ENCODE measurements at regions not wholly inside any gene's neighbourhood (a gene's known extent, or its start where the extent isn't known, plus 50 kb on each side); places are given as distances from the start of the nearest gene placed in this dataset.

GRCh38 chr10:127824826-127825225 is 67.9 kb downstream of the CLRN3 start:
- H3K4me3 Mint-ChIP-seq: no peak overlapping the region
- DNase-seq: no peak
- no peaks in the 10 kb centered on the region for H3K4me1 Mint-ChIP-seq (ENCODE audit: low read depth)
- Histone ChIP-seq H3K9me3 (ENCODE audit: control insufficient read depth in 1 of 2, insufficient read depth in 1 of 2, low read length in 2 of 2) (peaks cover 0 to 5% of the 10 kb centered on the region in 2 experiments), H3K27ac (ENCODE audit: low read depth in 1 of 2, low read length in 2 of 2) (no peak overlapping the region), H3K4me3 (ENCODE audit: low read length) (no peak overlapping the region), H3K27me3 (ENCODE audit: control insufficient read depth in 1 of 2, insufficient read depth in 2 of 2, low read length in 2 of 2) (no peaks in the 10 kb centered on the region), H3K36me3 (ENCODE audit: insufficient read depth, low read length) (no peaks in the 10 kb centered on the region), H3K4me1 (ENCODE audit: insufficient read depth, low read length) (no peaks in the 10 kb centered on the region)
- peaks cover 13% of the 10 kb centered on the region for H3K27me3 Mint-ChIP-seq
- no peak for TF ChIP-seq CTCF (IDR thresholded peaks at IDR 0.05)
- no peaks in the 10 kb centered on the region for H3K36me3 Mint-ChIP-seq (ENCODE audit: low read depth)
- ChIA-PET POLR2A (no interaction called here), CTCF (no interaction called here)
- intact Hi-C loops (cut with DNase I, micrococcal nuclease): no loop called here
- H3K9me3 Mint-ChIP-seq: peaks cover 2% of the 10 kb centered on the region
- ATAC-seq (ENCODE audit: poor library complexity): no peak
- H3K27ac Mint-ChIP-seq: no peak overlapping the region

GRCh38 chr10:127826154-127826725 is 66.5 kb downstream of the CLRN3 start:
- Mint-ChIP-seq H3K4me1 (ENCODE audit: low read depth) (no peaks in the 10 kb centered on the region), H3K4me3 (no peak overlapping the region), H3K27ac (no peak overlapping the region), H3K36me3 (ENCODE audit: low read depth) (no peaks in the 10 kb centered on the region), H3K9me3 (peaks cover 2% of the 10 kb centered on the region), H3K27me3 (peaks cover 21% of the 10 kb centered on the region)
- Histone ChIP-seq H3K27ac (ENCODE audit: low read depth in 1 of 2, low read length in 2 of 2) (no peak overlapping the region), H3K4me3 (ENCODE audit: low read length) (no peak overlapping the region), H3K9me3 (ENCODE audit: control insufficient read depth in 1 of 2, insufficient read depth in 1 of 2, low read length in 2 of 2) (peaks cover 0 to 5% of the 10 kb centered on the region in 2 experiments), H3K4me1 (ENCODE audit: insufficient read depth, low read length) (no peaks in the 10 kb centered on the region), H3K36me3 (ENCODE audit: insufficient read depth, low read length) (no peaks in the 10 kb centered on the region), H3K27me3 (ENCODE audit: control insufficient read depth in 1 of 2, insufficient read depth in 2 of 2, low read length in 2 of 2) (no peaks in the 10 kb centered on the region)
- ChIA-PET CTCF (no interaction called here), POLR2A (no interaction called here)
- DNase-seq: no peak
- TF ChIP-seq CTCF (IDR thresholded peaks at IDR 0.05): no peak
- intact Hi-C loops (cut with DNase I, micrococcal nuclease): no loop called here
- ATAC-seq (ENCODE audit: poor library complexity): no peak

GRCh38 chr10:127827354-127828140 is 65.2 kb downstream of the CLRN3 start:
- ATAC-seq (ENCODE audit: poor library complexity): no peak

More at GRCh38 chr10:127827354-127828140, 65.2 kb downstream of the CLRN3 start:
- no peak for DNase-seq
- Histone ChIP-seq H3K27me3 (ENCODE audit: control insufficient read depth in 1 of 2, insufficient read depth in 2 of 2, low read length in 2 of 2) (no peaks in the 10 kb centered on the region), H3K36me3 (ENCODE audit: insufficient read depth, low read length) (no peaks in the 10 kb centered on the region), H3K27ac (ENCODE audit: low read depth in 1 of 2, low read length in 2 of 2) (no peak overlapping the region), H3K4me1 (ENCODE audit: insufficient read depth, low read length) (no peaks in the 10 kb centered on the region), H3K9me3 (ENCODE audit: control insufficient read depth in 1 of 2, insufficient read depth in 1 of 2, low read length in 2 of 2) (peaks cover 0 to 5% of the 10 kb centered on the region in 2 experiments), H3K4me3 (ENCODE audit: low read length) (no peak overlapping the region)
- H3K4me3 Mint-ChIP-seq: no peak overlapping the region
- TF ChIP-seq CTCF (IDR thresholded peaks at IDR 0.05): no peak
- H3K9me3 Mint-ChIP-seq: peaks cover under 1% of the 10 kb centered on the region
- H3K27me3 Mint-ChIP-seq: peaks cover 19% of the 10 kb centered on the region
- ChIA-PET CTCF (no interaction called here), POLR2A (no interaction called here)
- no peak overlapping the region for H3K27ac Mint-ChIP-seq
- no peaks in the 10 kb centered on the region for H3K36me3 Mint-ChIP-seq (ENCODE audit: low read depth)
- H3K4me1 Mint-ChIP-seq (ENCODE audit: low read depth): no peaks in the 10 kb centered on the region
- intact Hi-C loops (cut with DNase I, micrococcal nuclease): no loop called here
